SK-N-SH treated with all-trans-retinoic acid at 6 μM for 48 hours (cell line): ENCODE measurements at regions not wholly inside any gene's neighbourhood (a gene's known extent, or its start where the extent isn't known, plus 50 kb on each side); places are given as distances from the start of the nearest gene placed in this dataset.

Experiments used
- ATAC-seq: fragments of 200-7000 bp; cut with Tn5 transposase; 3 replicates; pipeline ENCODE4 v1.9.1; 2020; ENCODE audit warnings: mild to moderate bottlenecking, moderate library complexity
- ARNTL ChIP-seq: fragments of 450-650 bp; formaldehyde crosslinking; IDR thresholded peaks from 2 replicates; pipeline ENCODE4 v1.5.0; 2020; ENCODE audit warnings: low read depth, mild to moderate bottlenecking, moderate library complexity, borderline replicate concordance
- CREB5 ChIP-seq: fragments of 250-450 bp; sonication (Bioruptor Pico); IDR thresholded peaks from 2 replicates; pipeline ENCODE4 v1.5.1; 2020; ENCODE audit warnings: low read depth, mild to moderate bottlenecking, moderate library complexity
- CSDC2 ChIP-seq: fragments of 250-450 bp; sonication (Bioruptor Pico); IDR thresholded peaks from 2 replicates; pipeline ENCODE4 v1.5.0; 2020; ENCODE audit warnings: mild to moderate bottlenecking, moderate library complexity
- CSRNP3 ChIP-seq: fragments of 250-450 bp; sonication (Bioruptor Pico); IDR thresholded peaks from 2 replicates; pipeline ENCODE4 v1.5.1; 2021; ENCODE audit warnings: mild to moderate bottlenecking, moderate library complexity
- GLIS3 ChIP-seq: fragments of 250-450 bp; sonication (Bioruptor Pico); IDR thresholded peaks from 2 replicates; pipeline ENCODE4 v1.5.0; 2020; ENCODE audit warnings: mild to moderate bottlenecking, moderate library complexity
- ISL1 ChIP-seq: fragments of 250-450 bp; sonication (Bioruptor Pico); IDR thresholded peaks from 2 replicates; pipeline ENCODE4 v2.1.2; 2022; ENCODE audit warnings: mild to moderate bottlenecking, moderate library complexity
- OSR1 ChIP-seq: fragments of 250-450 bp; sonication (Bioruptor Pico); IDR thresholded peaks from 2 replicates; pipeline ENCODE4 v1.8.0; 2022; ENCODE audit warnings: moderate library complexity, mild to moderate bottlenecking, inconsistent platforms
- PPARA ChIP-seq: fragments of 250-450 bp; sonication (Bioruptor Pico); IDR thresholded peaks from 2 replicates; pipeline ENCODE4 v1.5.0; 2020; ENCODE audit warnings: mild to moderate bottlenecking, borderline replicate concordance
- RARB ChIP-seq: fragments of 250-450 bp; sonication (Bioruptor Pico); IDR thresholded peaks from 2 replicates; pipeline ENCODE4 v1.8.0; 2021; ENCODE audit warnings: mild to moderate bottlenecking, moderate library complexity
- SNAI2 ChIP-seq: fragments of 250-450 bp; sonication (Bioruptor Pico); IDR thresholded peaks from 2 replicates; pipeline ENCODE4 v1.5.0; 2020; ENCODE audit warnings: mild to moderate bottlenecking, moderate library complexity
- TCF4 ChIP-seq: fragments of 250-450 bp; sonication (Bioruptor Pico); IDR thresholded peaks from 2 replicates; pipeline ENCODE4 v1.8.0; 2021; ENCODE audit warnings: mild to moderate bottlenecking, moderate library complexity, borderline replicate concordance
- TOX ChIP-seq: fragments of 250-450 bp; sonication (Bioruptor Pico); IDR thresholded peaks from 2 replicates; pipeline ENCODE4 v1.8.0; 2021; ENCODE audit warnings: mild to moderate bottlenecking, moderate library complexity, borderline replicate concordance
- ZC3H10 ChIP-seq: fragments of 250-450 bp; sonication (Bioruptor Pico); IDR thresholded peaks from 2 replicates; pipeline ENCODE4 v1.5.1; 2021; ENCODE audit warnings: mild to moderate bottlenecking, moderate library complexity
- ZFP3 ChIP-seq: fragments of 250-450 bp; sonication (Bioruptor Pico); IDR thresholded peaks from 2 replicates; pipeline ENCODE4 v1.5.0; 2020; ENCODE audit warnings: mild to moderate bottlenecking, moderate library complexity
- ZFP30 ChIP-seq: fragments of 450-650 bp; formaldehyde crosslinking; IDR thresholded peaks from 2 replicates; pipeline ENCODE4 v1.5.0; 2022; ENCODE audit warnings: mild to moderate bottlenecking, moderate library complexity
- ZNF70 ChIP-seq: fragments of 450-650 bp; formaldehyde crosslinking; IDR thresholded peaks from 2 replicates; pipeline ENCODE4 v1.5.0; 2020; ENCODE audit warnings: mild to moderate bottlenecking, moderate library complexity
- ZNF8 ChIP-seq: fragments of 450-650 bp; formaldehyde crosslinking; IDR thresholded peaks from 2 replicates; pipeline ENCODE4 v1.5.0; 2020; ENCODE audit warnings: mild to moderate bottlenecking, moderate library complexity
- TF ChIP-seq, protein P1 (sequence below): fragments of 250-450 bp; sonication (Bioruptor Pico); IDR thresholded peaks from 2 replicates; pipeline ENCODE4 v1.8.0; 2021; ENCODE audit warnings: low read depth, mild to moderate bottlenecking, moderate library complexity, borderline replicate concordance
- TF ChIP-seq, protein P2 (sequence below): fragments of 250-450 bp; sonication (Bioruptor Pico); IDR thresholded peaks from 2 replicates; pipeline ENCODE4 v1.8.0; 2020; ENCODE audit warnings: mild to moderate bottlenecking, moderate library complexity, borderline replicate concordance
- TF ChIP-seq, protein P3 (sequence below): fragments of 250-450 bp; sonication (Bioruptor Pico); IDR thresholded peaks from 2 replicates; pipeline ENCODE4 v1.5.0; 2020; ENCODE audit warnings: mild to moderate bottlenecking, moderate library complexity

DNA sequence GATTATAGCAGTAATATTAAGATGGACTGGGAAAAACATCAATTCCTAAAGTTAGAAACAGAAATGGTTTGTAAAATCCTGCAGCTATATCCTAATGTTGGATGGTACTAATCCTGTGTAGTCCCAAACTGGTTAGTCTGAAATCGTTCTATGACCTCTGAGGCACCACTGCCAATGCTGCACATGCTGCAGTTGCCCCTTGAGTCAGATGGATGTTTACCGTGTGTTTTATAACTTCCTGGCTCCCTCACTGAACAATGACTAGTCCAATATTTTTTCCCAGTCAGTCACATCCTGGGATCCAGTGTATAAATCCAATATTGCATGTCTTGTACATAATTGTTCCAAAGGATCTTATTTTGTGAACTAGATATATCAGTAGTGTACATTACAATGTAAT lies 226.7 kb upstream of the PKDCC start:
- ATAC-seq = no peak
- TF ChIP-seq, protein P1, sequence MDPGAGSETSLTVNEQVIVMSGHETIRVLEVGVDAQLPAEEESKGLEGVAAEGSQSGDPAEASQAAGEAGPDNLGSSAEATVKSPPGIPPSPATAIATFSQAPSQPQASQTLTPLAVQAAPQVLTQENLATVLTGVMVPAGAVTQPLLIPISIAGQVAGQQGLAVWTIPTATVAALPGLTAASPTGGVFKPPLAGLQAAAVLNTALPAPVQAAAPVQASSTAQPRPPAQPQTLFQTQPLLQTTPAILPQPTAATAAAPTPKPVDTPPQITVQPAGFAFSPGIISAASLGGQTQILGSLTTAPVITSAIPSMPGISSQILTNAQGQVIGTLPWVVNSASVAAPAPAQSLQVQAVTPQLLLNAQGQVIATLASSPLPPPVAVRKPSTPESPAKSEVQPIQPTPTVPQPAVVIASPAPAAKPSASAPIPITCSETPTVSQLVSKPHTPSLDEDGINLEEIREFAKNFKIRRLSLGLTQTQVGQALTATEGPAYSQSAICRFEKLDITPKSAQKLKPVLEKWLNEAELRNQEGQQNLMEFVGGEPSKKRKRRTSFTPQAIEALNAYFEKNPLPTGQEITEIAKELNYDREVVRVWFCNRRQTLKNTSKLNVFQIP (CRISPR knock-in tag) = no peak
- TF ChIP-seq GLIS3 (CRISPR knock-in tag) (no peak), CREB5 (CRISPR knock-in tag) (no peak), OSR1 (no peak), SNAI2 (CRISPR knock-in tag) (no peak), ISL1 (CRISPR knock-in tag) (no peak), TCF4 (CRISPR knock-in tag) (no peak), CSDC2 (no peak), RARB (CRISPR knock-in tag) (no peak), ARNTL (CRISPR knock-in tag) (no peak), ZNF70 (CRISPR knock-in tag) (no peak), ZFP3 (CRISPR knock-in tag) (no peak), ZNF8 (CRISPR knock-in tag) (no peak), PPARA (CRISPR knock-in tag) (no peak), ZFP30 (CRISPR knock-in tag) (no peak)
- TF ChIP-seq, protein P2, sequence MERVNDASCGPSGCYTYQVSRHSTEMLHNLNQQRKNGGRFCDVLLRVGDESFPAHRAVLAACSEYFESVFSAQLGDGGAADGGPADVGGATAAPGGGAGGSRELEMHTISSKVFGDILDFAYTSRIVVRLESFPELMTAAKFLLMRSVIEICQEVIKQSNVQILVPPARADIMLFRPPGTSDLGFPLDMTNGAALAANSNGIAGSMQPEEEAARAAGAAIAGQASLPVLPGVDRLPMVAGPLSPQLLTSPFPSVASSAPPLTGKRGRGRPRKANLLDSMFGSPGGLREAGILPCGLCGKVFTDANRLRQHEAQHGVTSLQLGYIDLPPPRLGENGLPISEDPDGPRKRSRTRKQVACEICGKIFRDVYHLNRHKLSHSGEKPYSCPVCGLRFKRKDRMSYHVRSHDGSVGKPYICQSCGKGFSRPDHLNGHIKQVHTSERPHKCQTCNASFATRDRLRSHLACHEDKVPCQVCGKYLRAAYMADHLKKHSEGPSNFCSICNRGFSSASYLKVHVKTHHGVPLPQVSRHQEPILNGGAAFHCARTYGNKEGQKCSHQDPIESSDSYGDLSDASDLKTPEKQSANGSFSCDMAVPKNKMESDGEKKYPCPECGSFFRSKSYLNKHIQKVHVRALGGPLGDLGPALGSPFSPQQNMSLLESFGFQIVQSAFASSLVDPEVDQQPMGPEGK = no peak
- TF ChIP-seq, protein P3, sequence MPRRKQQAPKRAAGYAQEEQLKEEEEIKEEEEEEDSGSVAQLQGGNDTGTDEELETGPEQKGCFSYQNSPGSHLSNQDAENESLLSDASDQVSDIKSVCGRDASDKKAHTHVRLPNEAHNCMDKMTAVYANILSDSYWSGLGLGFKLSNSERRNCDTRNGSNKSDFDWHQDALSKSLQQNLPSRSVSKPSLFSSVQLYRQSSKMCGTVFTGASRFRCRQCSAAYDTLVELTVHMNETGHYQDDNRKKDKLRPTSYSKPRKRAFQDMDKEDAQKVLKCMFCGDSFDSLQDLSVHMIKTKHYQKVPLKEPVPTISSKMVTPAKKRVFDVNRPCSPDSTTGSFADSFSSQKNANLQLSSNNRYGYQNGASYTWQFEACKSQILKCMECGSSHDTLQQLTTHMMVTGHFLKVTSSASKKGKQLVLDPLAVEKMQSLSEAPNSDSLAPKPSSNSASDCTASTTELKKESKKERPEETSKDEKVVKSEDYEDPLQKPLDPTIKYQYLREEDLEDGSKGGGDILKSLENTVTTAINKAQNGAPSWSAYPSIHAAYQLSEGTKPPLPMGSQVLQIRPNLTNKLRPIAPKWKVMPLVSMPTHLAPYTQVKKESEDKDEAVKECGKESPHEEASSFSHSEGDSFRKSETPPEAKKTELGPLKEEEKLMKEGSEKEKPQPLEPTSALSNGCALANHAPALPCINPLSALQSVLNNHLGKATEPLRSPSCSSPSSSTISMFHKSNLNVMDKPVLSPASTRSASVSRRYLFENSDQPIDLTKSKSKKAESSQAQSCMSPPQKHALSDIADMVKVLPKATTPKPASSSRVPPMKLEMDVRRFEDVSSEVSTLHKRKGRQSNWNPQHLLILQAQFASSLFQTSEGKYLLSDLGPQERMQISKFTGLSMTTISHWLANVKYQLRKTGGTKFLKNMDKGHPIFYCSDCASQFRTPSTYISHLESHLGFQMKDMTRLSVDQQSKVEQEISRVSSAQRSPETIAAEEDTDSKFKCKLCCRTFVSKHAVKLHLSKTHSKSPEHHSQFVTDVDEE (CRISPR knock-in tag) = no peak

DNA sequence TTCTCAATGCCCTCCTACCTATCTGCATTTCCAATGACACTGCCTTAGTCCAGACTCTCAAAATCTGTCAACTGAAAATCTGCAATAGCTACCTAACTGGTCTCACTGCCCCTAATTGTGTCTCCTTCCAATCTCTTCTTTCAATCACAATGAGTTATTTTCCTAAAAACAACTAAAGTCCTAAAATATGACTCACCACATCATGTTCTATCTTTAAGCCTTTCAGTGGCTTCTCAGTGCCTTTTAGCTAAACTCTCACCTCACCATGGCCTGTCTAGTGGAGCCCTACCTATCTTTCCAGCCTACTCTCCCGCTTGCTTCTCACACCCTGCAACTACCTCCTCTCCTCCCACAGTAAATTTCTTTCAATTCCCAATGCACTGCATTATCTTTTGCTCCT lies 220.9 kb upstream of the PKDCC start:
- TF ChIP-seq, protein P2 = no peak
- TF ChIP-seq TOX (CRISPR knock-in tag) (no peak), PPARA (CRISPR knock-in tag) (no peak), ZNF8 (CRISPR knock-in tag) (no peak), GLIS3 (CRISPR knock-in tag) (no peak), RARB (CRISPR knock-in tag) (no peak), OSR1 (no peak), ZC3H10 (CRISPR knock-in tag) (no peak), CSRNP3 (CRISPR knock-in tag) (no peak), SNAI2 (CRISPR knock-in tag) (no peak)
- no peak for ATAC-seq
